ENCODE measurements at regions not wholly inside any gene's neighbourhood (a gene's known extent, or its start where the extent isn't known, plus 50 kb on each side); places are given as distances from the start of the nearest gene placed in this dataset.

DNA sequence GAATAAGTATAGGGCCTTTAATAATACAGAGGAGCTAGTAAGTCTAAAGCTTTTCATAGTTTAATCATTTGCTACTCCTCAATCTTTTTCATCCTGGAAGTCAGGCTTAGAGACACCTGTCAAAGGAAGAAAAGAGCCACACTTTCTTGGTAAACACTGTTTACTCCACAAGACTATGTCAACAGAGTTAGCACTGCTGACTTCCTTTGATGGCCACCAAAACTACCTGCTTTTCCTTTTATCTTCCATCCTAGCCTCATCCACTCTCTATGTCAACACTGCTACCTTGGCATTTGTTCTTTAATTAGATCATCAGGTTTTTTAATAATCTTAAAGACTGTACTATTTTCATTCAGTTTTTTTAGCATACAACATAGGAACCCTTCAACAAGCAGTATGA, 106.2 kb downstream of the ELAPOR2 start:
- H3K27ac ChIP-seq = no peak overlapping the region
- in situ Hi-C loops (cut with MboI; ENCODE audit: low pct_unique_long_range_greater_than_20kb in 2 of 9, low sequenced_read_pairs in 9 of 9, unreplicated experiment in 9 of 9) = no loop called here
- H3K4me3 ChIP-seq = no peak overlapping the region
- no peak for ATAC-seq (replicated peaks in 6 of 8)
- H3K4me1 ChIP-seq (replicated peaks in 1 of 2) = peaks cover 0 to 21% of the 10 kb centered on the region in 2 donors

DNA sequence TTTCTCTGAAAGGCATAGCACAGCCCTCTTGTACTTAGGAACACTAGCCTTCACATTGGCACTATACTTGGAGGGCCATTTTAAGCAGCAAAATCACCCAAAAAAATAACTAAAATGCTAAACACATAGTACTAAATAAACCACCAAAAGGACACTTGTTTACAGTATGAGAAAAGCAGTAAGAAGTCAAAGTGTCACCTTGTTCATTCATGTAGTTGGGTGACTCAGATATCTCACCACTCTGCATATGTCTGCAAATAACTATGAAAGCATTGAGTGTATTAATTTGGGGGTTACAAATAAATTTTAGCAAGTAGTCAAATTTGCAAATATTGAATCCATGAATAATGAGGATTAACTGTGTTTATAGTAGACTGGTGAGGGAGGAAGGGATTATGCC, 107.6 kb downstream of the ELAPOR2 start:
- in situ Hi-C loops (cut with MboI; ENCODE audit: low pct_unique_long_range_greater_than_20kb in 2 of 9, low sequenced_read_pairs in 9 of 9, unreplicated experiment in 9 of 9) = no loop called here
- ATAC-seq (replicated peaks in 6 of 8) = no peak
- Histone ChIP-seq H3K27ac (no peak overlapping the region), H3K4me3 (no peak overlapping the region), H3K4me1 (replicated peaks in 1 of 2) (peaks cover 0 to 21% of the 10 kb centered on the region in 2 donors)

DNA sequence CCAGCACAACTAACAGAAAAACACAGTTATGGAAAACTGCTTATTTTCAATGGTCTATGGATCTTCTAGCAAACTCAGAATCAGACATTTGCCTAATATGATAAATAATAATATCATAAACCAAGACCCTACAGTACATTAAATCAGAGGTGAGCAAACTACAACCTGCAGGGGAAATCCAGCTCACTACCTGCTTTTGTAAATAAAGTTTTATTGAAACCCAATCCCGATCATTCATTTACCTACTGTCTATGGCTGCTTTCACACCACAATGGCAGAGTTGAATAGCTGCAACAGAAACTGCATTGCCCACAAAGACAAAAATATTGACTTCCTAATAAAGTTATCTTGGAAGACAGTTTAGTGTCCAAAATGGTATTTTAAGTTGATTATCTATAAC, 108.5 kb downstream of the ELAPOR2 start:
- ATAC-seq (replicated peaks in 6 of 8) = no peak
- Histone ChIP-seq H3K27ac (no peak overlapping the region), H3K4me3 (no peak overlapping the region), H3K4me1 (replicated peaks in 1 of 2) (peaks cover 0 to 17% of the 10 kb centered on the region in 2 donors)
- WGBS, 10 experiments = 78 to 100% (median 94%) methylated on average over 1 of the region's 1 CpG; no CpG with 5 or more reads in 4 of the 10 experiments
- in situ Hi-C loops (cut with MboI; ENCODE audit: low pct_unique_long_range_greater_than_20kb in 2 of 9, low sequenced_read_pairs in 9 of 9, unreplicated experiment in 9 of 9) = no loop called here

DNA sequence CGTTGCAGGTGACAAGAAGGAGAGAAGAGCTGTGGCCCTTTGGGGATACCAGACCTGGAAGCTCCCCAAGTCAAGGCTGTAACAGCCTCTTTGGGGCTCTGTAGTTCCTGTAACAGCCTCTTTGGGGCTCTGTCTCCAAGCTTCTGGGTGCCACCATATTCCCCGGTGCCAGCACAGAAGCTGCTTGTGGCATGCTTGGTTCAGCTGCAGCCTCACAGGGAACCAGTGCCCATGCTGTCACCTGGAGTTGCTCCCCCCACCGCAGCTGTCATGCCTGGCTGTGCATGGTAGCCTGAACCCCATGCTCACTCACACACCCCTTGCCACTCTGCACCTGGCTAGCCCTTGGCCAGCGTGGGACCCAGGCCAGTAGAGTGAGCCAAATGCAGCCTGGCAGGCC, 109.1 kb downstream of the ELAPOR2 start:
- ATAC-seq (replicated peaks in 6 of 8) = no peak
- H3K4me3 ChIP-seq = no peak overlapping the region
- H3K4me1 ChIP-seq (replicated peaks in 1 of 2) = peaks cover 0 to 17% of the 10 kb centered on the region in 2 donors
- 50 to 100% (median 100%) methylated on average over 1 to 2 of the region's 4 CpGs; no CpG with 5 or more reads in 6 of the 10 experiments for WGBS, 10 experiments
- H3K27ac ChIP-seq = no peak overlapping the region
- in situ Hi-C loops (cut with MboI; ENCODE audit: low pct_unique_long_range_greater_than_20kb in 2 of 9, low sequenced_read_pairs in 9 of 9, unreplicated experiment in 9 of 9) = no loop called here

DNA sequence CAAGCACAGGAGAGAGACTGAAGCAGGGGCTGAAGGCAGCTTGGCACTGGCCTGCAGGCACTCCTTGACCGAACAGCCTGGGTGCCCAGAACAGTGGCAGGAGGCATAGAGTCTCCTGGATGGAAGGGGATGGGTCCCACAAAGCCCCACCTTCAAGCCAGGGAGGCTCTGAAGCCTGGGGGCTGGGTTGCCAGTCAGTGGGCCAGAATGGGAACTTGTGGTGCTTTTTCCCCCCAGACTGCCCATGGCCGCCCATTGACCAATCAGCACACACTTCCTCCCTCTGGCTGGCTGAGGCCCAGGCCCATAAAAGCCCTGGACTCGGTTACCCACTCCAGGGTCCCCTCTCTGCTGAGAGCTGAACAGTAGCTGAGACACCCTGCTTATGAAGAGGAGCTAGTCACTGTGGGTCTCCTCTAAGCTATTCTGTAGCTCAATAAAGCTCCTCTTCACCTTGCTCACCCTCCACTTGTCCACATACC, 109.6 kb downstream of the ELAPOR2 start:
- Histone ChIP-seq H3K4me3 (no peak overlapping the region), H3K4me1 (replicated peaks in 1 of 2) (peaks cover 0 to 12% of the 10 kb centered on the region in 2 donors), H3K27ac (no peak overlapping the region)
- in situ Hi-C loops (cut with MboI; ENCODE audit: low pct_unique_long_range_greater_than_20kb in 2 of 9, low sequenced_read_pairs in 9 of 9, unreplicated experiment in 9 of 9) = loop anchor here in 3 of 9 experiments (25.0 kb wide), 4 partner anchors 112 to 287 kb away; partner anchors contain the start of genes DMTF1 (in 1 of the 3) and ELAPOR2 (in 1 of the 3)
- WGBS, 10 experiments = 60 to 100% (median 82%) methylated on average over 1 to 2 of the region's 3 CpGs; no CpG with 5 or more reads in 6 of the 10 experiments
- ATAC-seq (replicated peaks in 6 of 8) = no peak

DNA sequence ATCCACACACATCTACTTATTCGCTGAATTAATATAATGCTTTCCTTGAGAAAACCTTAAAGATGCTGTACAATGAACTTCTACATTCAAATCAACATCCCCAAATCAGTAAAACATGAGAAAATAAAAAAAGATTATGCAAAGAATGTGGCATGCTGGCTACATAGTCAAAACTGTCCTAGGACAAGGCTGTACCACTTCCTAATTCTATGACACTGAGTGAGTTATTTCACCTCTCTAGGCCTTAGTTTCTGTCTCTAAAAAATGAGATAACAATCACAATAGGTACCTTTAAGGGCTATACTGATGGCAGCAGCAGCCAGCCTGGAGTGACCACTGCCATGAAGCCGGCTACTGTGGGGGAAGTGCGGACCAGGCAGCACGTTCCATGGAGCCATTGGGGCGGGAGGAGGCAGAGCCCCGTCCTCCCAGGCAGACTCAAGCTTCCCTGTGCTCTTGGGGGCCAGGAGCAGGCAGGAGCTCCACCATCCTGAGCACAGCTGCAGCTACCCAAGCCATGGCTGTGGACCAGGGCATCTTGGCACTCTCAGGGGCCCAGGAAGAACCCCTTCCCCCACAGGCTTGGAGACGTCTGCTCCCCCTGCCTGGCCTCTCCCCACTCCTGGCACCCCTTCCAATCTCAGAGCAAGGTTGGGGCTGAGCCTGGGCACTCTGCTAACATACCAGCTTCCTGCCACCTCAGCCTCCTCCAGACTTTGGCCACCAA, 110.2 kb downstream of the ELAPOR2 start:
- no peak overlapping the region for H3K4me3 ChIP-seq
- in situ Hi-C loops (cut with MboI; ENCODE audit: low pct_unique_long_range_greater_than_20kb in 2 of 9, low sequenced_read_pairs in 9 of 9, unreplicated experiment in 9 of 9) = loop anchor here in 3 of 9 experiments (25.0 kb wide), 4 partner anchors 113 to 288 kb away; partner anchors contain the start of genes DMTF1 (in 1 of the 3) and ELAPOR2 (in 1 of the 3)
- H3K4me1 ChIP-seq (replicated peaks in 1 of 2) = peaks cover 0 to 6% of the 10 kb centered on the region in 2 donors
- ATAC-seq (replicated peaks in 6 of 8) = no peak
- H3K27ac ChIP-seq = no peak overlapping the region
- 47 to 100% (median 88%) methylated on average over 1 to 5 of the region's 7 CpGs; no CpG with 5 or more reads in 3 of the 10 experiments for WGBS, 10 experiments

DNA sequence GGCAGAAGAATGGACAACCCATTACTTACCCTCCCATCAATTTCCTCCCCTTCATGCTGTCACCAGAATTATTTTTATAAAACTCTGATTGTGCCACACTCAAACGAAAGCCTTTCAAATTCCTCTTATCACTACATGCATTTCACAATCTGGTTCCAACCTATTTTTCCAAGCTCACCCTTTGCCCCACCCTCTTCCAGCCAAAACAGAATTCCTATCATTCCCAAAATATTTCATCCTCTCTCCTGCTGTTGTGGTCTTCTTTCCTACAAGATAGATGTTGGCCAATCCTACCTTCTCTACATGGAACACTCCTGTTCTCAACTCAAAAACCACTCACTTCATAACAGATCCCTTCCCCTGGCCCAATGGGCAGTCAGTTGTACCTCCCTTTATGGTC, 111.5 kb downstream of the ELAPOR2 start:
- no peak overlapping the region for H3K27ac ChIP-seq
- ATAC-seq (replicated peaks in 6 of 8) = no peak
- H3K4me1 ChIP-seq (replicated peaks in 1 of 2) = no peaks in the 10 kb centered on the region
- 0 to 100% (median 57%) methylated on average over 1 of the region's 1 CpG; no CpG with 5 or more reads in 2 of the 10 experiments for WGBS, 10 experiments
- H3K4me3 ChIP-seq = no peak overlapping the region
- in situ Hi-C loops (cut with MboI; ENCODE audit: low pct_unique_long_range_greater_than_20kb in 2 of 9, low sequenced_read_pairs in 9 of 9, unreplicated experiment in 9 of 9) = loop anchor here in 3 of 9 experiments (25.0 kb wide), 4 partner anchors 114 to 289 kb away; partner anchors contain the start of genes DMTF1 (in 1 of the 3) and ELAPOR2 (in 1 of the 3)

DNA sequence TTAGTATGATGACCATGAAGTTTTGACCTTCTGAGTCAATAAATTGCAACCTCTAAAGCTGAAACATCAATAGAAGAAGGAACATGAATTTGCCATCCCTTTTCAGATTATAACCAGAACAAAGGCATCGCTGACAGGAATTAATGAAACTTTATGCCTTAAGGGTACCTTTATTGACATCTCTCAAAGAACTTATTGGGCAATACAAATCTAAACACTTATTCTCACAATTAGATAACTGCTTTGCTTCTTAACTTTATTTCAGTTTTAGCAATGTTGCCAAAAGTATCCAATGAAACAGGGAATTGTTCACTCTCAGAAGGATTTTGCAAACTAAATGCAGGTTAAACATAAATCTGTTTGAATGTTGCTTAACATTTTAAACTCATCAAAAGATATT, 116.0 kb downstream of the ELAPOR2 start:
- Histone ChIP-seq H3K27ac (no peak overlapping the region), H3K4me3 (no peak overlapping the region), H3K4me1 (replicated peaks in 1 of 2) (peaks cover 0 to 3% of the 10 kb centered on the region in 2 donors)
- ATAC-seq (replicated peaks in 6 of 8) = no peak
- WGBS, 10 experiments = 56 to 100% (median 100%) methylated on average over 1 of the region's 1 CpG
- in situ Hi-C loops (cut with MboI; ENCODE audit: low pct_unique_long_range_greater_than_20kb in 2 of 9, low sequenced_read_pairs in 9 of 9, unreplicated experiment in 9 of 9) = loop anchor here in 3 of 9 experiments (25.0 kb wide), 4 partner anchors 119 to 294 kb away; partner anchors contain the start of genes DMTF1 (in 1 of the 3) and ELAPOR2 (in 1 of the 3)

DNA sequence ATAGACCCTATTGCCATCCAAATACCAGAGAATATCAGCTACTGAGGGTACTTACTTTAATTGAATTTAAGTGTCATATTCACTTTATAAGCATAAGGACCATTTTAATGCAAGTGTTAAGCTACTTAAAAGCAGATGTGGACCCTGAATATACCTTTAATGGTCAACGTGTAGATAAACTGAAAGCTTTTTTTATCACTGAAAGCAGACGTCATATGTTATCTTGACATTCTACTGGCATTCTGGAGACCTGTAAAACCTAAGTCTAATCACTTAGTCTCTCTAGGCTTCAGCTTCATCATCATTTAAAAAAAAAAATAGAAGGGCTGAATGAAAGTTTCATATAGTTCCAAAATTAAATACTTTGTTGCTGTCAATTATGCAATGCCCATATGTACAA, 116.5 kb downstream of the ELAPOR2 start:
- in situ Hi-C loops (cut with MboI; ENCODE audit: low pct_unique_long_range_greater_than_20kb in 2 of 9, low sequenced_read_pairs in 9 of 9, unreplicated experiment in 9 of 9) = loop anchor here in 3 of 9 experiments (25.0 kb wide), 4 partner anchors 119 to 294 kb away; partner anchors contain the start of genes DMTF1 (in 1 of the 3) and ELAPOR2 (in 1 of the 3)
- no peak for ATAC-seq (replicated peaks in 6 of 8)
- WGBS, 10 experiments = 38 to 100% (median 66%) methylated on average over 1 to 2 of the region's 2 CpGs
- H3K4me1 ChIP-seq (replicated peaks in 1 of 2) = peaks cover 0 to 3% of the 10 kb centered on the region in 2 donors
- H3K4me3 ChIP-seq = no peak overlapping the region
- no peak overlapping the region for H3K27ac ChIP-seq

DNA sequence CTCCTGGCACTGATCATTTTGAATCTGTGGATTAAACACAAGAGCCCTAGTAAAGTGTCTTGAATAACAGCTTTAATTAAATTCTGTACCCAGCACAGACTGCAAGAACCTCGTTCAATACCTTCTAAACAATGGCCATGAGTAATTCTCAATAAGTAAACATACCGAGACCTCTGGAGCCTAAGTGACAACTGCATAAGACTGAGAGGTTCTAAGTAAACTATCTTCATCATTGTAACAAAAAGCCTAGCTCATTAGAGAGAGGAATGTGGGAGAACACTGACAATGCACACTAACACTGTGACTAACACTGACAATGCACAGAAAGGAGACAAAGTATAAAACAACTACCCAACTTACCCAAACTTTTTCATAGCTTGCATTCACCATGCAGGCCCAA, 117.4 kb downstream of the ELAPOR2 start:
- Histone ChIP-seq H3K27ac (no peak overlapping the region), H3K4me3 (no peak overlapping the region), H3K4me1 (replicated peaks in 1 of 2) (peaks cover 0 to 3% of the 10 kb centered on the region in 2 donors)
- 7 to 100% (median 50%) methylated on average over 1 to 2 of the region's 2 CpGs; no CpG with 5 or more reads in 1 of the 10 experiments for WGBS, 10 experiments
- in situ Hi-C loops (cut with MboI; ENCODE audit: low pct_unique_long_range_greater_than_20kb in 2 of 9, low sequenced_read_pairs in 9 of 9, unreplicated experiment in 9 of 9) = loop anchor here in 3 of 9 experiments (25.0 kb wide), 4 partner anchors 120 to 295 kb away; partner anchors contain the start of genes DMTF1 (in 1 of the 3) and ELAPOR2 (in 1 of the 3)
- peak in 5 of 8 experiments; percentile 54 to 95 (median 71) for ATAC-seq (replicated peaks in 6 of 8)

DNA sequence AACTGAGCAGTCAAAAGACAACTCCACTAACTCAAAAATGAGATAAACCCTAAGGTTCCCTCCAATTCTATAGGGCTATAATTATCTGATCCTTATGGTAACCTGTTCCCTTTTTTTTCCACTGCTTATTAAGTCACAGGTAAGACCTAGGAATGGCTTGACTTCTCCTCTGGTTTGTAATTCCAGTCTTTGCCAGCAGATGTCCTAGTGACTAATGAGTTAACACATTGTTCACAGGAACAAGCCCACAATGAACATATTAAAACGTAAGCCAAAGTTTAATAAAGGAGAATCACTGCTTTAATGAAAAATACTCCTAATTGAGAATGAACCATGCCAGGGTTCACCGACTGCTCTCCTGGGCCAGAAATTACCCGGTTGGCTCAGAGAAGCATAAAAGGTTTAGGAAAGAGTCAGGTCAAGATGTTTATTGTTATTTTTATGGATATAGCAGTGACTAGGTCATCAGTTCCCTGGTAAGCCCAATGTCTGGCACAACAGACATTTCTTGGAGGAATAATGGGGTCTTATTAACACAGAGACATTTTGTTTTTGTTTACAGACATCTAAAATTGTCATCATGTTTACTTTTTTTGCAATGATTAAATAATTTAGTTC, 120.1 kb downstream of the ELAPOR2 start:
- 0 to 83% (median 31%) methylated on average over 1 to 3 of the region's 3 CpGs for WGBS, 10 experiments
- ATAC-seq (replicated peaks in 6 of 8) = peak in 6 of 8 experiments; percentile 33 to 87 (median 54)
- no peak overlapping the region for H3K27ac ChIP-seq
- in situ Hi-C loops (cut with MboI; ENCODE audit: low pct_unique_long_range_greater_than_20kb in 2 of 9, low sequenced_read_pairs in 9 of 9, unreplicated experiment in 9 of 9) = loop anchor here in 4 of 9 experiments (10.0 to 25.0 kb wide), 5 partner anchors 123 to 298 kb away; partner anchors contain the start of genes DMTF1 (in 1 of the 4) and ELAPOR2 (in 1 of the 4)
- peaks cover 0 to 3% of the 10 kb centered on the region in 2 donors for H3K4me1 ChIP-seq (replicated peaks in 1 of 2)
- H3K4me3 ChIP-seq = no peak overlapping the region

DNA sequence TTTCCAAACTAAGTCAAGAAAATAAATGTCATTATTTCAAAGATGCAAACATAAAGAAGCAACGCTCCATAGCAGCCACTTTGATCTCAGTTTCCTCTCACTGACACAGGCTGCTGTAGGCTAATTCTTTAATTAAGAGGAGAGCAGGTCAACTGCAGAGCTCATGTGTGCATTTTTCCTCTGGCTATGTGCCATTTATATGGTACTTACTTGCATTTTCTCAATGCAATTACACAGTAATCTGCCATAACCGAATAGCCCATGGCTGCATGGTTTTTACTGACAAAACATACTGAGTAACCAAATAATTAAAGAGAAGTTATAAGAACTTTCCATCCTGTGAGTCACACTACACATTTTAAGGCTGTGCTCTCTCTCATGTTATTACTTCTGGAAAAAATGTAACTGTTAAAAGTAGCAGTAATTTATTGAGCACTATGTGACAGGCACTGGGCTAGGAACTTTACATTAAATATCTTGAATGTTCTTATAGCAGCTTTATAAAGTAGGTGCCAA, 122.0 kb downstream of the ELAPOR2 start:
- in situ Hi-C loops (cut with MboI; ENCODE audit: low pct_unique_long_range_greater_than_20kb in 2 of 9, low sequenced_read_pairs in 9 of 9, unreplicated experiment in 9 of 9) = loop anchor here in 4 of 9 experiments (10.0 to 25.0 kb wide), 5 partner anchors 125 to 300 kb away; partner anchors contain the start of genes DMTF1 (in 1 of the 4) and ELAPOR2 (in 1 of the 4)
- peak in 1 of 8 experiments; percentile 68 for ATAC-seq (replicated peaks in 6 of 8)
- Histone ChIP-seq H3K4me1 (replicated peaks in 1 of 2) (peaks cover 0 to 2% of the 10 kb centered on the region in 2 donors), H3K27ac (no peak overlapping the region), H3K4me3 (no peak overlapping the region)
- 0 to 100% (median 81%) methylated on average over 1 to 2 of the region's 2 CpGs; no CpG with 5 or more reads in 1 of the 10 experiments for WGBS, 10 experiments
